ENCODE measurements at regions not wholly inside any gene's neighbourhood (a gene's known extent, or its start where the extent isn't known, plus 50 kb on each side); places are given as distances from the start of the nearest gene placed in this dataset.
"Not testable (repeated sequence)": the region's sequence is repeated elsewhere in the genome, so short reads cannot be mapped to it uniquely, and the experiment has no call there.

GRCh38 chr6:863831-864230 is 170.9 kb upstream of the EXOC2 start:
- intact Hi-C loops (cut with micrococcal nuclease), result no loop called here
- H3K4me3 ChIP-seq (replicated peaks in 1 of 3; ENCODE audit: low read depth in 2 of 3, low read length in 3 of 3), result no peak overlapping the region
- no peaks in the 10 kb centered on the region for H3K36me3 ChIP-seq (replicated peaks in 1 of 2; ENCODE audit: control insufficient read depth in 1 of 2, insufficient read depth in 2 of 2, low read length in 2 of 2)
- no peak for TF ChIP-seq CTCF (IDR thresholded peaks at IDR 0.05)
- no peaks in the 10 kb centered on the region for H3K9me3 ChIP-seq (replicated peaks in 1 of 2; ENCODE audit: control insufficient read depth in 1 of 2, insufficient read depth in 1 of 2, low read length in 2 of 2)
- no peak overlapping the region for H2AFZ ChIP-seq (ENCODE audit: insufficient read depth, low read depth, low read length, poor library complexity, severe bottlenecking)
- no peaks in the 10 kb centered on the region for H3K4me1 ChIP-seq (ENCODE audit: control insufficient read depth in 1 of 2, insufficient read depth in 2 of 2, low read length in 2 of 2)
- H3K9ac ChIP-seq (ENCODE audit: insufficient read depth, low read length, poor library complexity, severe bottlenecking), result no peak overlapping the region
- WGBS (ENCODE audit: insufficient coverage), result no CpG with 5 or more reads among the region's 2 CpGs
- no peak overlapping the region for H3K27ac ChIP-seq (ENCODE audit: low read depth in 1 of 2, low read length in 2 of 2)
- H3K27me3 ChIP-seq (ENCODE audit: control insufficient read depth in 2 of 2, insufficient read depth in 2 of 2, low read length in 2 of 2), result peaks cover 3 to 22% of the 10 kb centered on the region in 2 donors
- Mint-ChIP-seq H3K4me1 (no peaks in the 10 kb centered on the region), H3K36me3 (no peaks in the 10 kb centered on the region), H3K27ac (no peak overlapping the region), H3K27me3 (ENCODE audit: low read depth in 3 of 3) (peaks cover 14 to 28% (median 15%) of the 10 kb centered on the region in 3 donors), H3K9me3 (peaks cover 0 to 5% (median 0%) of the 10 kb centered on the region in 7 donors), H3K4me3 (no peak overlapping the region)
- no peaks in the 10 kb centered on the region for H3K79me2 ChIP-seq (ENCODE audit: insufficient read depth, low read length)
- H4K20me1 ChIP-seq (ENCODE audit: insufficient read depth, low read length), result no peaks in the 10 kb centered on the region
- H3K4me2 ChIP-seq (replicated peaks; ENCODE audit: extremely low read depth, low read length, poor library complexity, severe bottlenecking), result no peak overlapping the region
- DNase-seq, result no peak

GRCh38 chr6:863127-863526 is 170.2 kb upstream of the EXOC2 start:
- H2AFZ ChIP-seq (ENCODE audit: insufficient read depth, low read depth, low read length, poor library complexity, severe bottlenecking); H3K79me2 ChIP-seq (ENCODE audit: insufficient read depth, low read length); H3K27ac Mint-ChIP-seq; H3K4me3 ChIP-seq (replicated peaks in 1 of 3; ENCODE audit: low read depth in 2 of 3, low read length in 3 of 3); H3K4me3 Mint-ChIP-seq; H3K4me2 ChIP-seq (replicated peaks; ENCODE audit: extremely low read depth, low read length, poor library complexity, severe bottlenecking); H3K4me1 Mint-ChIP-seq; H4K20me1 ChIP-seq (ENCODE audit: insufficient read depth, low read length); DNase-seq; H3K36me3 Mint-ChIP-seq; H3K9me3 ChIP-seq (replicated peaks in 1 of 2; ENCODE audit: control insufficient read depth in 1 of 2, insufficient read depth in 1 of 2, low read length in 2 of 2); H3K4me1 ChIP-seq (ENCODE audit: control insufficient read depth in 1 of 2, insufficient read depth in 2 of 2, low read length in 2 of 2); H3K9me3 Mint-ChIP-seq; intact Hi-C loops (cut with micrococcal nuclease); H3K9ac ChIP-seq (ENCODE audit: insufficient read depth, low read length, poor library complexity, severe bottlenecking); H3K36me3 ChIP-seq (replicated peaks in 1 of 2; ENCODE audit: control insufficient read depth in 1 of 2, insufficient read depth in 2 of 2, low read length in 2 of 2); H3K27ac ChIP-seq (ENCODE audit: low read depth in 1 of 2, low read length in 2 of 2): not testable (repeated sequence)
- H3K27me3 Mint-ChIP-seq (ENCODE audit: low read depth in 3 of 3), result peaks cover 12 to 26% (median 15%) of the 10 kb centered on the region in 3 donors
- H3K27me3 ChIP-seq (ENCODE audit: control insufficient read depth in 2 of 2, insufficient read depth in 2 of 2, low read length in 2 of 2), result peaks cover 3 to 22% of the 10 kb centered on the region in 2 donors
- WGBS (ENCODE audit: insufficient coverage), result 67% methylated on average over 2 of the region's 5 CpGs
